Upper lobe of left lung (tissue), 6 donors: ENCODE measurements at regions not wholly inside any gene's neighbourhood (a gene's known extent, or its start where the extent isn't known, plus 50 kb on each side); places are given as distances from the start of the nearest gene placed in this dataset.

Source experiments
- ATAC-seq, 2 donors: fragments of 200-7000 bp; cut with Tn5 transposase; one replicate each; pipeline ENCODE4 v1.9.1; 2022; ENCODE audit warnings: mild to moderate bottlenecking in 2 of 2, moderate library complexity in 2 of 2; ENCODE audit not compliant: low FRiP score in 2 of 2
- DNase-seq, 2 donors: peaks; one replicate each; pipeline ENCODE4 v3.0.0-alpha.2; 2019 to 2020
- H3K27ac ChIP-seq, 4 donors: fragments of 200-600 bp; sonication (generic); one replicate each; pipeline ENCODE4 v1.5.1; 2016 to 2019
- H3K27me3 ChIP-seq, 4 donors: fragments of 200-600 bp; sonication (generic); one replicate each; pipeline ENCODE4 v1.5.1; 2017 to 2019
- H3K36me3 ChIP-seq, 4 donors: fragments of 200-600 bp; sonication (generic); one replicate each; pipeline ENCODE4 v1.5.1; 2016 to 2019
- H3K4me1 ChIP-seq, 4 donors: fragments of 200-600 bp; sonication (generic); one replicate each; pipeline ENCODE4 v1.5.1; 2018 to 2019
- H3K4me3 ChIP-seq, 4 donors: fragments of 200-600 bp; sonication (generic); one replicate each; pipeline ENCODE4 v1.5.1; 2017 to 2019; ENCODE audit warnings: mild to moderate bottlenecking in 2 of 4, moderate library complexity in 1 of 4
- H3K9me3 ChIP-seq, 4 donors: fragments of 200-600 bp; sonication (generic); one replicate each; pipeline ENCODE4 v1.5.1; 2018 to 2019
- CTCF ChIP-seq, 6 experiments: fragments of 450-650 bp in 4 of 6; fragments of 200-600 bp in 2 of 6; sonication (generic) in 2 of 6; IDR thresholded peaks; one replicate each; pipeline ENCODE4 v1.5.1; 2016 to 2019; ENCODE audit warnings: antibody characterized with exemption in 6 of 6
- EP300 ChIP-seq, 4 donors: sonication (generic); formaldehyde crosslinking; IDR thresholded peaks; one replicate each; pipeline ENCODE4 v1.5.1; 2017; ENCODE audit warnings: antibody characterized with exemption in 4 of 4, control low read depth in 2 of 4
- POLR2A ChIP-seq, 4 donors: fragments of 450-650 bp; IDR thresholded peaks; one replicate each; pipeline ENCODE4 v1.5.1; 2016 to 2017; ENCODE audit warnings: antibody characterized with exemption in 4 of 4, mild to moderate bottlenecking in 2 of 4
- POLR2AphosphoS5 ChIP-seq, 2 donors: sonication (generic); formaldehyde crosslinking; IDR thresholded peaks; one replicate each; pipeline ENCODE4 v1.5.1; 2017; ENCODE audit warnings: antibody characterized with exemption in 2 of 2
- WGBS, 2 donors: methylation state at CpG; one replicate each; pipeline ENCODE4 v1.1.5; 2017 to 2018; 5-methylcytosine and 5-hydroxymethylcytosine counted together
- donor health status: DM: no; HTN: no; CAD: no; lungs with moderate emphysema.
- donor health status: DM: no; HTN: yes; CAD: no; lungs with severe emphysema.

DNA sequence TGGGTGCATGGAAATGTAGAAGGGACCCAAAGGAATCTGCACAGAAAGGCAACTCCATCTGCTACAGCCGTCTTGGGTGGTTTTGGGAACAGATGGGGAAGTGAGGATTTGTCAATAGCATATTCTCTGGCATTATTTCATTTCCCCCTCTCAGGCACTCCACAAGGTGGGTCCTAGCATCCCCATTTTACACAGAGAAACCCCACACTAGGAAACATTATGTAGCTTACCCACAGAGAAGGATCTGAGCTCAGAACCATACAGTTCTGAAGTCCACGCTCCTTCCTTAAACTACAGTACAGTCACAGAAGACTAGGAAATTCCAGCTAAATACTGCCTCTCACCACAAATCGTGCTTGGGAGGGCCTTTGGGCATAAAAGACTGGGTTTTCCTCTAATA is 61.2 kb upstream of the CTNNB1 start:
- Histone ChIP-seq H3K4me3 (no peak overlapping the region), H3K27me3 (no peaks in the 10 kb centered on the region), H3K4me1 (no peaks in the 10 kb centered on the region), H3K9me3 (no peaks in the 10 kb centered on the region), H3K27ac (peak overlapping the region in 1 of 4 donors; percentile 35), H3K36me3 (no peaks in the 10 kb centered on the region)
- whole genome bisulfite sequencing, 2 donors: 75 to 81% methylated on average over 3 of the region's 3 CpGs
- ATAC-seq (peak in 1 of 2 donors; percentile 33), DNase-seq (no peak)
- no peak for TF ChIP-seq POLR2AphosphoS5 (IDR thresholded peaks at IDR 0.05)
- no peak for TF ChIP-seq CTCF (IDR thresholded peaks at IDR 0.05)
- TF ChIP-seq EP300 (IDR thresholded peaks at IDR 0.05): no peak
- no peak for TF ChIP-seq POLR2A (IDR thresholded peaks at IDR 0.05)

GRCh38 chr3:41138601-41139000 is 60.7 kb upstream of the CTNNB1 start:
- Histone ChIP-seq H3K9me3 (no peaks in the 10 kb centered on the region), H3K36me3 (no peaks in the 10 kb centered on the region), H3K4me1 (no peaks in the 10 kb centered on the region), H3K27ac (no peak overlapping the region), H3K27me3 (no peaks in the 10 kb centered on the region), H3K4me3 (no peak overlapping the region)
- DNase-seq: no peak
- TF ChIP-seq POLR2AphosphoS5 (IDR thresholded peaks at IDR 0.05): no peak
- TF ChIP-seq POLR2A (IDR thresholded peaks at IDR 0.05): no peak
- TF ChIP-seq CTCF (IDR thresholded peaks at IDR 0.05): no peak
- TF ChIP-seq EP300 (IDR thresholded peaks at IDR 0.05): no peak
- WGBS, 2 donors: 92 to 97% methylated on average over 3 of the region's 3 CpGs
- ATAC-seq: no peak

DNA sequence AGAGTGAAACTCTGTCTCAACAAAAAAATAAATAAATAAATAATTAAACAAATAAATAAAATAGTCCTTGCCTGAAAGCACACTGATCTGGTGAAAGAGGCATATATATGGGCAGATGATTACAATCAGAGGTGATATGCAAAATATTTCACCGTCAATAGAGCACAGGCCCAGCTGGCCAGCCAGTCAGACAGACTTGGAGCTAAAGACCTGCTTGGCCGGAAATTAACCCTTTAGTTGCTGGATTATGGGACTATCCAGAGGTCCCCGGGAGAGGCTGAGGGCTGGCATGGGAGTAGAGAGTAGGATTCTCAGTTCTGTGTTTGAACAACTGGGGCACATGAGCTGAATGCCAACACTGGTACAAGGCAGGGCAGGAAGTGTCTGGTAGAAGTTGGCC is 59.1 kb upstream of the CTNNB1 start:
- Histone ChIP-seq H3K27me3 (no peaks in the 10 kb centered on the region), H3K27ac (no peak overlapping the region)
- 68 to 70% methylated on average over 3 of the region's 3 CpGs for WGBS, 2 donors

DNA sequence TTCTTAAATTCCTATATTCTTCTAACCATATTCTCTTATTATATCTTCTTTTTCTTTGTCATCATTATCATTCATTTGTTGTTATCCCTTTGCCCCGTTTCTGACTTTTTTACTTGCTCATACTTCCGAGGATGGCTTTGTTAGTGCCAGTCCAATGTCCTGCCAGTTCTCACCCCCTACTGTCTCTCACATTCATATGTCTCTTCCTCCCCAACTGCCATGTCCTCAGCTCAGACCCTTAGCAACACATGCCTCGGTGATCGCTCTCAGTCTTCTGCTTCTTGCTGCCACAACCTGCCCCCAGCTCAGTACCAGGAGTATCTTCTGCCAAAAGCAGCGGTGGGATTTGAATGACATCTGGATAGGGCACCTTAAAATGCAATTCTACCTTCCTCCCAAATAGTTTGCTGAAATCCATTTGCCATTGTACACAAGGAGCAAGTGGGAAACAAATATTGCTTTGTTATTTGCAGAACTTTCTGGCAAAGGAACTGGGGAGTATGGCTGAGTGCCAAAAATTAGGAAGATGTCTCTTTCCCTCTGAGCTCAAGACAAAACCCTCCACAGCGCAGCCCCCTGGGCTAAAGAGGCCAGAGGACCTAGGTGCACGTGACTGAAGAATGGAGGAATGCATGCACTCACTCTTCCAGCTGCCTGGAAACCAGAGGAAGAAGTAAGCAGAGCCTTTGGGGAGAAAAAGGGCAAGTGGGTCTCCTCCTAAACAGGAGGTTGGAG is 57.7 kb upstream of the CTNNB1 start:
- ATAC-seq (no peak), DNase-seq (no peak)
- H3K36me3 ChIP-seq: no peaks in the 10 kb centered on the region
- no peaks in the 10 kb centered on the region for H3K27me3 ChIP-seq
- H3K9me3 ChIP-seq: peaks cover 0 to 5% (median 0%) of the 10 kb centered on the region in 4 donors
- no peak for TF ChIP-seq CTCF (IDR thresholded peaks at IDR 0.05)
- no peak for TF ChIP-seq POLR2A (IDR thresholded peaks at IDR 0.05)
- TF ChIP-seq EP300 (IDR thresholded peaks at IDR 0.05): no peak
- TF ChIP-seq POLR2AphosphoS5 (IDR thresholded peaks at IDR 0.05): no peak
- 90% methylated on average over 7 of the region's 7 CpGs for WGBS, 2 donors
- no peak overlapping the region for H3K4me3 ChIP-seq
- H3K4me1 ChIP-seq: no peaks in the 10 kb centered on the region
- H3K27ac ChIP-seq: no peak overlapping the region

More for the DNA sequence above, 59.1 kb upstream of the CTNNB1 start:
- TF ChIP-seq CTCF (IDR thresholded peaks at IDR 0.05): no peak
- TF ChIP-seq POLR2A (IDR thresholded peaks at IDR 0.05): no peak
- TF ChIP-seq EP300 (IDR thresholded peaks at IDR 0.05): no peak
- no peak for TF ChIP-seq POLR2AphosphoS5 (IDR thresholded peaks at IDR 0.05)
- no peaks in the 10 kb centered on the region for H3K9me3 ChIP-seq
- H3K4me3 ChIP-seq: no peak overlapping the region
- ATAC-seq (no peak), DNase-seq (no peak)
- H3K36me3 ChIP-seq: no peaks in the 10 kb centered on the region
- H3K4me1 ChIP-seq: no peaks in the 10 kb centered on the region
